Stimulated activated CD8-positive, alpha-beta memory T cell treated with anti-CD3 and anti-CD28 coated beads, Interleukin-15, amount 100 ng/mL, for 48 hours (primary cell): ENCODE measurements at regions not wholly inside any gene's neighbourhood (a gene's known extent, or its start where the extent isn't known, plus 50 kb on each side); places are given as distances from the start of the nearest gene placed in this dataset.
"Not testable (repeated sequence)": the region's sequence is repeated elsewhere in the genome, so short reads cannot be mapped to it uniquely, and the experiment has no call there.

Source experiments
- DNase-seq, 2 donors: peaks; one replicate each; pipeline ENCODE4 v3.0.0-alpha.2; 2020; ENCODE audit warnings: low read depth in 2 of 2

DNA sequence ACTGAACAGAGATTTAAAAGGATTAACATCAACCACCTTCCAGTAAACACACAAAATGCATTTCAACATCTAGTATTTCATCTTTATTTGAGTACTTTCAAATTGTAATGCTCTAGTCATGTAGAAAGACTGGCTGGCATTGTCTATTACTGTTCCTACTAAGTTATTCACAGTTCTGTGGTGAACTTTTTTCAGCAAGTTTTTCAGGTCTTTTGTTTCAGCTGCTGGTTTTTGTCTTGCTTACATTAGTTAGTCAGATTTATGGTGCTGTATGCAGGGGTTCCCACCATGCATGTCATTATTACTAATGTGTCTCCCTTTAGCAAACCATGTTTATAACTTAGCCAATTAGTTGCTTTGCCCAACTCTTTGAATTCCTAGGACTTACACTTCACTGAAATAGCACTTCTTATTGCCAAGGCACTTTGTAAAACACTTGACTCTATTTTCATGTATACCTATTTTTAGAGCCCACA lies 253.4 kb upstream of the KITLG start:
- no peak for DNase-seq

DNA sequence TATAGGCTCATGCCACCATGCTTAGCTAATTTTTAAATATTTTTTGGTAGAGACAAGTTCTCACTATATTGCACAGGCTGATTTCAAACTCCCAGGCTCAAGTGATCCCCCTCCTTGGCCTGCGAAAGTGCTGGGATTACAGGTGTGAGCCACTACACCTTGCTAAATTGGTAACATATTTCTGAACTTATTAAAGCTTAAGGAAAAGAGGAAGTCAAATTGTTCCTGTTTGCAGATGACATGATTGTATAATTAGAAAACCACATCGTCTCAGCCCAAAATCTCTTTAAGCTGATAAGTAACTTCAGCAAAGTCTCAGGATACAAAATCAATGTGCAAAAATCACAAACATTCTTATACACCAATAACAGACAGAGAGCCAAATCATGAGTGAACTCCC lies 248.3 kb upstream of the KITLG start:
- DNase-seq = not testable (repeated sequence)

DNA sequence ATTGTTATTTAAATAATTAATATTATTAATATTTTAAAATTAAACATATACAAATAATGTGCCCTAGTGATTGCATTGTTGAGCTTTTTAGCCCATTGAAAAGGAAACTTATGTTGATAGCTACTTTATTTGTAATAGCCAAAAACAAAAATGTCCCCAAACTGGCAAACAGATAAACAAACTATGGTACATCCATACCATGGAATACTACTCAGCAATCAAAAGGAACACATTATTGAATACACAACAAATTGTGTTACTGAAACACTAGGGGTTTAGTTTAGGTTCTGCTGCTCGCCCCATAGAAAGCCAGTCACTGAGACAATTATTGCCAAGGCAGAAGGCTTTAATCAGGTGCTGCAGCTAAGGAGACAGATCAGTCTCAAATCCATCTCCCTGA lies 239.7 kb upstream of the KITLG start:
- DNase-seq = no peak

DNA sequence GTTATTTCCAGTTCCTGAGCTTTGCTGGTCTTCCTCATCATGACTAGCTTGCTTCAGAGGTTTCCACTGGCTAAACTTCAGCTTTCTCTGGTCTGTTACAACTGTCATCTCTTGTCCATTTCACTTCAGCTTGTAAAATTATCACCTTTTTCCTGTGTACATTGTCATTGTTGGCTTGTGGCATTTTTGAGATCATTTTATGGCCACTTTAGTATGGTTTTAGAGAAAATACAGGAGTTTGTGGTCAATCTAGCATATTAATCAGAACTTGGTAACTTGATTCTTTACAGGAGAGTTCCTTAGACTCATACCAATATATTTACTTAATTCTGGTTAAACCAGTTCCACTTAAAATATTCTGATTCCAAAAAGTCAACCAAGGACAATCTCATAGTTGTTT lies 235.9 kb upstream of the KITLG start:
- DNase-seq = no peak

DNA sequence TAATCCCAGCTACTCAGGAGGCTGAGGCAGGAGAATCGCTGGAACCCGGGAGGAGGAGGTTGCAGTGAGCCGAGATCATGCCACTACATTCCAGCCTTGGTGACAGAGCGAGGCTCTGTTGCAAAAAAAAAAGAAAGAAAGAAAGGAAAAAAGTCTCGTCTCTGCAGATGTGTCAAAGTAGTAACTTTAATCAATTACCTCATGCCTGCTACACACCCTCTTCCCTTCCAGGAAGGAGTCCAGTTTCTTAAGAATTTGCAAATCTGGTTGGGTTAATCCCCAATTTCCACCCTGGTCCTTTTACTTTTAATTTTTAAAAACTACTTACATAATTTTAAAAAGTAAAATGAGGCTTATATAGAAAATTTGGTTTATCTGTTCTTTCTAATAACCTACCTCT lies 234.5 kb upstream of the KITLG start:
- no peak for DNase-seq

DNA sequence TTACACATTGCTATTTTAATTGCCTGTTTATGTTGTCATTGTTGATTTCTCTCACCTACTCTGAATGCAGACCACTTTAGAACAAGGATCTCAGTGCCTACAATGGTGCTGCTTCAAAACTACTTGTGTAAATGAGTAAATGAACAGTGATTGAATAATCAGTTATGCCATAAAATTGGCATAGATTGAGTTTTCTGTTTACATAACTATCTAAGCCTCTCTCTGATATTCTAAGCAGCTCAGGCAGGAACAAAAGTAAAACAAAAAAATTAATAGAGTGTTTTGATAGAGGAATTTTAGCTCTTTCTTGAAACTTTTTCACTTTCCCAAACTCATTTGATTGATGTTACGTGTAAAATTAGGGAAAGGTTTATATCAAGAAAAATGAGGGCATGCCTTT lies 232.3 kb upstream of the KITLG start:
- DNase-seq = no peak

DNA sequence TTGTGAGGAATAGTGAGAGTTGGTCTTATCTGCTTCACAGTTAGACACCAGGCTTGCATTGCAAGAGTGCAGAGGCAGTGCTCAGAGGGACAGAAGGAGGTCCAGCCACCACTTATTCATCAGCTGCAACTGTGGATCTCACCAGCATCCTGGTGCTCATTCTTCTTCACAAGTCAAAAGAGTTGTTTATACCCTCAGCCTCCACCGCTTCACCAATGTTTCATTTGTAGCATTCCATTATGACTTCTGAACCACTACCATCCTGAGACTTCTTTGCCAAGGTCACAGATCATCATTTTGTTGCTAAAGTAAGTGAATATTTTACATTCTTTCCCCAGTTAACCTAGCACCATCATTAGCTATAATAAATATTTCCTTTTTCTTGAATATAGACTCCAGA lies 230.5 kb upstream of the KITLG start:
- DNase-seq = no peak

DNA sequence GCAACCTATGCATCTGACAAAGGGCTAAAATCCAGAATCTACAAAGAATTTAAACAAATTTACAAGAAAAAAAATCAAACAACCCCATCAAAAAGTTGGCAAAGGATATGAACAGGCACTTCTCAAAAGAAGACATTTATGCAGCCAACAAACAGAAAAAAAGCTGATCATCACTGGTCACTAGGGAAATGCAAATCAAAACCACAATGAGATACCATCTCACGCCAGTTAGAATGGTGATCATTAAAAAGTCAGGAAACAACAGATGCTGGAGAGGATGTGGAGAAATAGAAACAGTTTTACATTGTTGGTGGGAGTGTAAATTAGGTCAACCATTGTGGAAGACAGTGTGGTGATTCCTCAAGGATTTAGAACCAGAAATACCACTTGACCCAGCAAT lies 229.6 kb upstream of the KITLG start:
- not testable (repeated sequence) for DNase-seq

DNA sequence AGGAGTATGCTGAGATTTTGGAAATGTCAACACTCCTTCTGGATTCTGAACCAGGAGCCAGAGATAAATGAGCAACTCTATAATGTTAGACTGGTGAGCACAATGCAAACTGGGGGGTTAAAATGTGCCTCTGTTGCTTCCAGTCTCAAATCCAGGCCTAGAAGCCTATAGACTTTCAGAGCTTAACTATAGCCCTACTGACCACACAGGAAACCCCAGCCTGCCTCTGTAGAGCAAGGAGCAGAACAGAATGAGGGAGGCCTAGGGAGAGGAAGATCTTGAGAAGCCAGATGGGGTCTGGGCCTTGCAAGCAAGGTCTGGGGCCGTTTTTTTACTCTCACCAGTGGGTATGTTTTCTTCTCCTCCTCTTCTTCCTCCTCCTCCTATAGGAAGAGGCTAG lies 225.4 kb upstream of the KITLG start:
- DNase-seq = no peak

DNA sequence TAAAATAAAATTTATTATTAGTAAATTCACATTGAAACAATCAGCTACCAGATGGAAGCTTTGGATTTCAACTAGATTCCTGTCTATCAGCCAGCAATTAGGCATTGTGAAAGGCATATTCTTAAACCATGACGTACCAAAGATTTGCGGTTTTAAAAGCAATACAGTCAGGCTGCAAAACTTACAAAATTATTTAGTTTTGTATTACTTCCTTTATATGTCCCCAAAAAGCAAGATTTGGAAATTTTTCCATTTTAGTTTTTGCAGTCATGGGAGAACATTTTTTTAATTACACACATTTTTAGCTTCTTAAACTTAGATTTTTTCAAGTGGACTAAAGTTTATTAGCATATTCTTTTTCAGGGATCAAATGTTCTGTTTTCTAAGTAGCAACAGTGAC lies 225.0 kb upstream of the KITLG start:
- no peak for DNase-seq

DNA sequence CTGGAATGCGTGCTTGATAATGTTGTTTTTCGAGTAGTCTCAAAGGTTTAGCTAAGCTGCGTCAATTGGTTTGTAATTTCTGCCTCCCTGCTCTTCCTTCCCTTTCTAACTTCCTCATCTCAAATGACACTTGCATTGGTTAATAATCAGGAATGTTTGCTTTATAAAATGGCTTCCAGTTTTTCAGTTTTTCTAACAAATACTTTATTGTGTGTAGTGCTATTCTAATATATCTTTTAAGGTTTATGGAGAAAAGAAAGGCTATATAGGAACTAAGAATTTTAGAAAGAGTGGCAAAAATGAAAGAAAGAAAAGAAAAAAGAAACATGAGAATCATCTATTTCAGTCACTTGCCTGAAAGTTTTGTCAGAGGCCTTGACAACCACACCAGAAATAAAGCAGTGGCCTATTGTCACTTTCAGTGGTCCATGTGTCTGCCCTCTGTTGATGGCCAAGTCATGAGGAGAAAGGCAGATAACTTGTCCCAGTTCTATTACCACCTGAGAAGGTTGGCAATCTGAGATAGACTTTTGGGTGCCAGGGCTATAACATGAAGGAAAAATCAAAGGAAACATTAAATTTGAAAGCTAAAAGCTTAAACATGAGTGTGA lies 221.9 kb upstream of the KITLG start:
- DNase-seq = no peak

DNA sequence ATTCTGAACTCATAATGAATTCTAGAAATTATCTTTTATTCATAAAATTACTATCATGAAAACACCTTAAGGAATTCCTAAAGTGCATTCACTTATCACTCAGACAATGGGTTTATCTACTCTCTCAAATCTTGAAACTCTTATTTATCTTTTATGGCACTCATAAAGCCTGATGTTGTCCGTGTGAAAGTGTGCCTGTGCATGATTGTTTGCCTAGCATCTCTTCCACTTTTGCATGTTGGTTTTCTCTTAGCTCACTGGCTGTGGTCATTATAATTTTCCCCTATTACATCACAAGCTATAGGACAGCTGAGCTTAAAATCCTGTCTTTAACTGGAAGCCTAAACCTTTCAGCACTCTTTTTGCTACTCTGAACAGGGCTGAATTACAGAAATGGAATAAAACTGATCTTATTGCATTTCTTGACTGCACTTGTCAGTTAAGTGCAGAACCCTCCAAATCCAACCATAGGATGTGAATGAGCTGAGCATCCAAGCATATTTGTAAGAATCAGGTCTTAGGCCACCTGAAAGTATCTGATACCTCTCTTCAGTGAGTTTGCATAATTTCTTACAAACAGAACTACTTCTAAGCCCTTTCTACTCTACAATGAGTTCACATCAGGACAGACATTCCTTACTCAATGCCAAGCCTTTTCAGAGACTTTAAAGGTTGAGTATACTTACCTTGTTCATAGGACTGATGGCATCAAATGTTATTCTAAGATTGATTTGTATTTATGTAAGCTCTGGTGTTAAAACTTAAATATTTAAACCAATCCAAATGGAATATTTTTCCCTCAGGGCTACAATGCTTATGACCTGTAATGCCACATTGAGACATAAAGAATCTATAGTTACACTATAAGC lies 221.2 kb upstream of the KITLG start:
- no peak for DNase-seq

DNA sequence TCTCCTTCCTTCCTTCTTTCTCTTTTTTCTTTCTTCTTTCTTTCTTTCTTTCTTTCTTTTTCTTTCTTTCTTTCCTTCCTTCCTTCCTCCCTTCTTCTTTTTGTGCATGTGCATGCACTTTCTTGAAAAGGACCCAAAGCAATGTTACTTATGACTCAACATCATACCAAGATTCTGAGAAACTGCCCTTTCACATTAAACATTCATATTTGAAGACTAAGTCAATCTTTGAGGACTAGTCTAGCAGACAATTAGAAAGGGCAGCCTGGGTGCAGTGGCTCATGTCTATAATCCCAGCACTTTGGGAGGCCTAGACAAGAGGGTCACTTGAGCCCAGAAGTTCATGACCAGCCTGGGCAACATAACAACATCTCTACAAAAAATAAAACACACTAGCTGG lies 212.8 kb upstream of the KITLG start:
- no peak for DNase-seq

DNA sequence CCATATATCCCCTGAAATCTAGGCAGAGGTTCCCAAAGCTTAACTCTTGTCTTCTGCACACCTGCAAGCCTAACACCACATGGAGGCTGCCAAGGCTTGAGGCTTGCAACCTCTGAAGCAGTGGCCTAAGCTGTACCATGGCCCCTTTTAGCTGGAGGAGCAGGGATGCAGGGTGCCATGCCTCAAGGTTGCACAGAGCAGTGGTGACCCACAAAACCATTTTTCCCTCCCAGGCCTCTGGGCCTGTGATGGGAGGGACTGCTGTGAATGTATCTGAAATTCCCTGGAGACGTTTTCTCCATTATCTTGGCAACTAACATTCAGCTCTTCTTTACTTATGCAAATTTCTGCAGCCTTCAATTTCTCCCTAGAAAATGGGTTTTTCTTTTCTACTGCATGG lies 210.0 kb upstream of the KITLG start:
- no peak for DNase-seq

DNA sequence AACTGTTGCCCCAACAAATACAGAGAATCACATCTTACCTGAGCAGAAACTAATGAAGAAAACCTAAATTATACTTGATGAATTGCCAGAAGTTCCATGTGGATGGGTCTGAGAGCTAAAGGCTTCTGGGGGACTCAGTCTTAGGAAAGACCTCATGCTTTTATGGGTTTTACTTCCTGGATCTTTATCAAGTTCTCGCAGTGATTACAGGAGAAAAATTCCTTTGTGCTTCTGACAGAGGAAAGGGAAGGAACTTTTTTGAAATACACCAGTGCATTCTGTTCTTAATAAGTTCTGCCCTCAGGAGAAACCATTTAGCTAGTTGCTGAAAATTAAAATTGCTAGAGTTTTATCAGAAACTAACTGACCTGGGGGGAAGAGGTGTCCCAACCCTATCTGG lies 203.9 kb upstream of the KITLG start:
- no peak for DNase-seq

DNA sequence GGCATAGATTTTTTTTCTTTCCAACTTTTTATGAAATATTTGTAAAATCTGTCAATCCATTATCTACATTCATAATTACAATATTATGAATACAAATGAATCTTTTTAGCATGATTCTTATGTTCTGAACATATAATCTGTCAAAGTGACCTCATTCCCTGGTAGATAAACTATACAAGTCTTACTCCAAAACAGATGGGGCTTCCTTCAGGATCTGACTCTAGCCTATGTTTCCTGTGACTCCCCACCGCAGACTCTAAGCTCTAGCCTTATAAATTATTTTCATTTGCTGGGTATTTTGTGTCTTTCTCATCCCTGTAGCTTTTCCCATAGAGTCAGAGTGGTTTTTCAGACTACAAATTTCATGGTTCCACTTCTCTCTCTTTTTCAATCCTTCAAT lies 202.1 kb upstream of the KITLG start:
- no peak for DNase-seq

DNA sequence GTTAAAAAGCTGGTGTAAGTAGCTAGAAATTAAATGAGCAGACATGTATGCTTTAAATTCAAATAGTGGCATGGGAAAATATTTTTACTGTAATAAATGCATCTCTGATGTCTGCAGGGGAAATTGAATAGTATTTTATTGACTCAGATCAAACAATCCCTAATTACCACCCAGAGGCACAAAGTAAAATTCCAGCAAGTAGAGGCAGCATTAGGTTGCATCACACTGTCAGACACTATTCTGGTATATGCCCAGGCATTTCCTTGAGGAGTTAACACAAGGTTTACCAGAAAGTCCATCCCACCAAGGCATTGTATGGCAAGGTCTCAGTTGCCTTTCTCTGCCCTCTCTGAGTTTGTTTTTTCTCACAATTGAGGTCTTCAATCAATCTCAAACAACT lies 201.6 kb upstream of the KITLG start:
- no peak for DNase-seq

DNA sequence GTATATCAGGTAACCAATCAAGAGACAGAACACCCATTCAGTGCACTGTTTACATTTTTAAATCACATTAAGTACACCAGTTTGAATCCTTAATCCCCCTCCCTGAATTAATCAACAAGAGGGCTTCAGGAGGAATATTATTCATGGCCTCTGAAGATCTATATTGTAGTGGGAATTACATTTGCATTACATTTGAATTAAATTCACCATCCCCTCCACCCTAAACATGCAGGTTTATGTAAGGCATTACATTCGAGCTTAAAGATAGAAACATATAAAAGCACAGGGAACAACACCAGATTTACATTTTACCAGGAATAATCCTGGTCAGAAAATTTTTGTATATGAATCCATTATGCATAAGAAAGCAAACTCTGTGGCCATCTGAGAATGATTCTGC lies 197.8 kb upstream of the KITLG start:
- DNase-seq = no peak

DNA sequence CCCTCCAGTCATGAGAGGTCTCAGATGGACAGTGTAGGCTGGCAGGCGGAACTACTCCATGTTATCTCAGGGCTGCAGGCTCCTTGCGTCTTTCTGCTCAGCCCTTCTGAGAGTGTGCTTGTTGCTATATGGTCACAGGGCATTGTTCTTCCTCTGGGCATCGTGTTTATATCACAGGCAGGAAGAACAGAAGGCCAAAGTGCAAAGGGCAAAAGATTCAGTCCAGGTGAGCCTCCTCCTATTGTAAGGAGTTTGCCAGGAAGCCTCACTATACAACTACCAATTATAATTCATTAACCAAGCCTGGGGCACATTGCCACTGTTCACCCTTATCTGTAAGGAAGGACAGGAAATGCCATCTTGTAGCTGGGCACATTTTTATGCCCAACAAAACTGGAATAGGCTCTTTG lies 195.5 kb upstream of the KITLG start:
- no peak for DNase-seq

DNA sequence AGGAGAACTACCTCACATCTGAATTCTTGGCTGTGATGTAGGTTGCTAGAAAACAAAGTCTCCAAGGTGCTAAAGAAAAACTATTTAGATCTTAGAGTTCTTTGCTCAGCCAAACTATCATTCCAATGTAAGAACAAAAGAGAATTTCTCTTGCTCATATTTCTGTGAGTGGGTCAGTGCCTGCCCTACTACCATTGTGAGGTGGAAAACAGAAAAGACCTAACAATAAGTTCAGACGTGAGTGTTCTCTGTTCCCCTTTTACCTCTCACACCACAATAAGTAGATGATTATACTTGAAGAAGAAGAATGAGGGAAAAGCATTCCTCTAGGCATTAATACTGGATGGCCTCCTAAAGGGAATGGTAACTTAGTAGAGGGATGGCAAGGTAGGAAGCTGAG lies 187.4 kb upstream of the KITLG start:
- no peak for DNase-seq

DNA sequence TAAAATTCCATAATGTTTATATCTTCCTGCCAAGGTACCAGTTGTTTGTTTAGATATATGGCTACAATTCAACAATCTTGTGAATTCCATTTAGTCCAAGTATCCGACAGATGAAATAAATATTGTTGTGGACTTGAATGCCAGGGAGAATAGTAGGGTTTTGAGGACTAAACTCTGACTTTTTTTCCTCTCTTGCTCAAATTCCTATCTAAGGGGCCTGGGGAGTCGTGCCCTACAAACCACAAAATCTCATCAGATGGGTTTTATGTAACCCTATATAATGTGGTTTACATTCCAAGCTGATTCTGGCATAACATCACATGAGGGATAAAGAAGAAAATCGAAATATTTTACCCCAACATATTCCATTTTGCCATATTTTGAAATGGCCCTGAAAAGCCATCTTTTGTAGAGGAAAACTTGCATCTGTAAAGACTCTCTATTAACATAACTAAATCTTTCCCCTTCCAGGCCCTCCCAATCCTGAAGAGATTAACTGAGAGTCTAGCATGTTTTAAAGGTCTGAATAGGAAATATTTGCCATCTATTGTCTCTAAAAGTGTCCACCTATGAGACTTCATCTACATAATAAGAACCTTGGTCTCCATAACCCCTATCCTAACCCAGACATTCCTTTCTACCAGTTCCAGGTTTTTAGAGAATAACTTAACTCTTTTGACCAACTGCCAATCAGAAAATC lies 184.7 kb upstream of the KITLG start:
- no peak for DNase-seq

DNA sequence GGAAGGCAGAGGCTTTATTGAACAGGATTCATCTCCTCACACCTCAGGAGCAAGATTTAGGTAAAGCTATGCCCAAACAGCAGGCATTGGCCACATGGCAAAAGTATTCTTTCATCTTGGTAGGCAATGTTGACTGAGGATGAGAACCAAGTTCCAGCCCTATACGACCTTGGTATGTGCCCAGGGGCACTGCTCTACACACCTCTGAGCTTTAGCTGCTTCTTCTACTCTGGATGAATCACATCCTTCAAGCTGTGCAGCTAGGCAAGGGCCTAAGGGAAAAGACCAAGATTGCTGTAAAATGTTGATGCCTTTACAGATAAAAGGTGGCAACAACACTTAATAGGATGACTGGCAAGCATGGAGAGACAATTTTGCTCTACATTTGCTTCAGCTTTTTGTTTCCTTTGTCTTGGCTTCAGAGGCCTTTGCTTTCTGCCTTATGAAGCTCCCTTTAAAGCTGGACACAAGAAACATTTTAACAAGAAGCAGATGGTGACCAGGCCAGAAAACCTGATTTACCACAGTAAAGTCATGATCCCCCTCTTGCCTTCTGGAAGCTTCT lies 183.3 kb upstream of the KITLG start:
- DNase-seq = no peak

DNA sequence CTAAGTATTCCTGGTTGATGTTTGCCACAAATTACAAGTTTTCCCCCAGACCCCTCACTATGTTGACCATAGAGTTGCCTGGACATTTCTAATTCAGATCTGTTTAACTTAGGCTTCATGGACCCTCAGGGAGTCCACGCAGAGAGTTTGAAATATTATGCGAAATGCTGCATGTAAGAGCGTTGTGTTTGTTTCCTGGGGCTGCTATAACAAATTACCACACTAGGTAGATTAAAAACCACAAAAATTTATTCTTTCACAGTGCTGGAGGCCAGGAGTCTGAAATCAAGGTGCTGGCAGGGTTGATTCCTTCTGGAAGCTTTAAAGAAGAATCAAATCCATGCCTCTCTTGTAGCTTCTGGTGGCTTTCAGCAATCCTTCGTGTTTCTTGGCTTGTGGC lies 177.9 kb upstream of the KITLG start:
- DNase-seq = no peak
